HG02798 (cell line): ENCODE measurements at regions not wholly inside any gene's neighbourhood (a gene's known extent, or its start where the extent isn't known, plus 50 kb on each side); places are given as distances from the start of the nearest gene placed in this dataset.
"Not testable (repeated sequence)": the region's sequence is repeated elsewhere in the genome, so short reads cannot be mapped to it uniquely, and the experiment has no call there.

ENCODE experiments used
- ATAC-seq: cut with Tn5 transposase; IDR thresholded peaks from one replicate; pipeline ENCODE4 v1.9.1; 2021; ENCODE audit warnings: mild to moderate bottlenecking; ENCODE audit not compliant: unreplicated experiment, poor library complexity

- not testable (repeated sequence) for ATAC-seq
These were observed 61.3 kb downstream of the SYF2 start for GRCh38 chr1:25171013-25171412.

GRCh38 chr1:25170439-25170838 is 61.9 kb downstream of the SYF2 start:
- ATAC-seq, result no peak

- no peak for ATAC-seq
These were observed 62.7 kb downstream of the SYF2 start for GRCh38 chr1:25169610-25170009.

- ATAC-seq, result no peak
These were observed 63.1 kb downstream of the SYF2 start for GRCh38 chr1:25169168-25169567.

GRCh38 chr1:25168193-25169071 is 63.9 kb downstream of the SYF2 start:
- no peak for ATAC-seq

- no peak for ATAC-seq
These were observed 64.8 kb downstream of the SYF2 start for GRCh38 chr1:25167269-25168192.

GRCh38 chr1:25166847-25167246 is 65.5 kb downstream of the SYF2 start:
- ATAC-seq, result no peak

GRCh38 chr1:25163986-25164385 is 68.3 kb downstream of the SYF2 start:
- no peak for ATAC-seq

GRCh38 chr1:25161981-25162380 is 70.3 kb downstream of the SYF2 start:
- no peak for ATAC-seq

- no peak for ATAC-seq
These were observed 74.5 kb downstream of the SYF2 start for GRCh38 chr1:25157846-25158245.

- ATAC-seq, result no peak
These were observed 81.3 kb downstream of the SYF2 start for GRCh38 chr1:25150985-25151495.

- no peak for ATAC-seq
These were observed 83.5 kb downstream of the SYF2 start for GRCh38 chr1:25148673-25149300.

GRCh38 chr1:25146451-25146855 is 85.8 kb downstream of the SYF2 start:
- ATAC-seq, result no peak

GRCh38 chr1:25145775-25146393 is 86.4 kb downstream of the SYF2 start:
- peak; percentile 35 for ATAC-seq

- ATAC-seq, result peak; percentile 81
These were observed 92.1 kb downstream of the SYF2 start for GRCh38 chr1:25140073-25140797.

GRCh38 chr1:25137521-25138395 is 94.5 kb downstream of the SYF2 start:
- ATAC-seq, result no peak

GRCh38 chr1:25137106-25137505 is 95.2 kb downstream of the SYF2 start:
- ATAC-seq, result no peak

GRCh38 chr1:25135909-25136308 is 96.4 kb downstream of the SYF2 start:
- ATAC-seq, result no peak
